DOHH2 (cell line): ENCODE measurements at regions not wholly inside any gene's neighbourhood (a gene's known extent, or its start where the extent isn't known, plus 50 kb on each side); places are given as distances from the start of the nearest gene placed in this dataset.
"Not testable (repeated sequence)": the region's sequence is repeated elsewhere in the genome, so short reads cannot be mapped to it uniquely, and the experiment has no call there.

Experiments used
- H3F3A ChIP-seq: fragments of 200-600 bp; sonication (generic), shearing (Covaris generic); 2 replicates; pipeline ENCODE4 v1.6.0; 2016; ENCODE audit warnings: antibody characterized with exemption, mild to moderate bottlenecking; ENCODE audit not compliant: control insufficient read depth, insufficient read depth
- H3K27ac ChIP-seq: fragments of 200-600 bp; sonication (generic); 2 replicates; pipeline ENCODE4 v1.5.1; 2014; ENCODE audit warnings: low read depth, mild to moderate bottlenecking, low read length, moderate library complexity
- H3K27me3 ChIP-seq: fragments of 200-600 bp; sonication (generic); 2 replicates; pipeline ENCODE4 v1.6.1; 2014; ENCODE audit warnings: mild to moderate bottlenecking, low read length, mixed read lengths; ENCODE audit not compliant: control insufficient read depth
- H3K36me3 ChIP-seq: fragments of 200-600 bp; sonication (generic); 2 replicates; pipeline ENCODE4 v1.6.1; 2014; ENCODE audit warnings: mild to moderate bottlenecking, low read length, moderate library complexity, mixed read lengths; ENCODE audit not compliant: control insufficient read depth
- H3K4me1 ChIP-seq: fragments of 200-600 bp; sonication (generic); 2 replicates; pipeline ENCODE4 v1.6.1; 2014; ENCODE audit warnings: mild to moderate bottlenecking, low read length, mixed read lengths; ENCODE audit not compliant: control insufficient read depth
- H3K4me2 ChIP-seq: fragments of 200-600 bp; sonication (generic); 2 replicates; pipeline ENCODE4 v1.6.0; 2014; ENCODE audit warnings: mild to moderate bottlenecking, low read length, moderate library complexity
- H3K4me3 ChIP-seq: fragments of 200-600 bp; sonication (generic); 2 replicates; pipeline ENCODE4 v1.5.1; 2014; ENCODE audit warnings: mild to moderate bottlenecking, low read length, mixed read lengths
- H3K79me2 ChIP-seq: fragments of 200-600 bp; sonication (generic); 2 replicates; pipeline ENCODE4 v1.6.1; 2014; ENCODE audit warnings: mild to moderate bottlenecking, low read length, mixed read lengths; ENCODE audit not compliant: control insufficient read depth
- H3K9me2 ChIP-seq: fragments of 200-600 bp; sonication (generic); replicated peaks from 2 replicates; pipeline ENCODE4 v1.6.1; 2014; ENCODE audit warnings: mild to moderate bottlenecking, low read length, mixed read lengths; ENCODE audit not compliant: control insufficient read depth
- H3K9me3 ChIP-seq: fragments of 200-600 bp; sonication (generic); 2 replicates; pipeline ENCODE4 v1.6.1; 2014; ENCODE audit warnings: antibody characterized with exemption, low read length, mixed read lengths; ENCODE audit not compliant: control insufficient read depth, insufficient read depth
- H4K20me1 ChIP-seq: fragments of 200-600 bp; sonication (generic); 2 replicates; pipeline ENCODE4 v1.6.0; 2014; ENCODE audit warnings: low read depth, mild to moderate bottlenecking, antibody characterized with exemption, low read length, moderate library complexity; ENCODE audit not compliant: control insufficient read depth, insufficient read depth
- CTCF ChIP-seq: fragments of 200-600 bp; sonication (generic); IDR thresholded peaks from one replicate; pipeline ENCODE4 v1.5.1; 2014; ENCODE audit warnings: antibody characterized with exemption, mild to moderate bottlenecking, low read depth, low read length; ENCODE audit not compliant: poor library complexity, severe bottlenecking
- EZH2phosphoT487 ChIP-seq: fragments of 200-600 bp; sonication (generic); IDR thresholded peaks from 2 replicates; pipeline ENCODE4 v1.6.1; 2017; ENCODE audit warnings: borderline replicate concordance, mild to moderate bottlenecking, antibody characterized with exemption, low read length, moderate library complexity, mixed read lengths

DNA sequence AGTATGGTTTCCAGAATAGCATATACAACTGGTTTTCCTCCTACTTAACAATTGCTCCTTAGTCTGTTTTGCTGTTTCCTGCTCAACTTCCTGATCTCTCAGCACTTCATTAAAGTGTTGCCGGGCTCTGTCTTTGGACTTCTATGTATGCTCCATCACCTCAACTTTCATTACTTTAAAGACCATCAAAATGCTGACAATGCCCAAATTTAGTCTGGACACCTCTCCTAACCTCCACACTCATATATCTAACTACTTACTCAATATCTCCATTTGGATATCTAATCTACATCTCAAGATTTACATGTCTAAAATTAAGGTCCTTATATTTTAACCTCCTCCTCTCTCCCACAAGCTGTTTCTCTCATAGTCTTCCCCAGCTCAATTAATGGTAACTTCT, 54.4 kb upstream of the LGR5 start:
- H3K4me2 ChIP-seq = no peak overlapping the region
- H3K27ac ChIP-seq = no peak overlapping the region
- no peak overlapping the region for H3K4me3 ChIP-seq
- TF ChIP-seq CTCF (no peak), EZH2phosphoT487 (no peak)
- H3K27me3 ChIP-seq = peaks cover 4% of the 10 kb centered on the region; the same call in 1 of the 2 replicates
- H4K20me1 ChIP-seq = no peaks in the 10 kb centered on the region
- no peaks in the 10 kb centered on the region for H3K9me3 ChIP-seq
- H3K4me1 ChIP-seq = no peaks in the 10 kb centered on the region
- H3K9me2 ChIP-seq = no peaks in the 10 kb centered on the region
- H3K36me3 ChIP-seq = no peaks in the 10 kb centered on the region
- no peaks in the 10 kb centered on the region for H3K79me2 ChIP-seq
- H3F3A ChIP-seq = no peaks in the 10 kb centered on the region

DNA sequence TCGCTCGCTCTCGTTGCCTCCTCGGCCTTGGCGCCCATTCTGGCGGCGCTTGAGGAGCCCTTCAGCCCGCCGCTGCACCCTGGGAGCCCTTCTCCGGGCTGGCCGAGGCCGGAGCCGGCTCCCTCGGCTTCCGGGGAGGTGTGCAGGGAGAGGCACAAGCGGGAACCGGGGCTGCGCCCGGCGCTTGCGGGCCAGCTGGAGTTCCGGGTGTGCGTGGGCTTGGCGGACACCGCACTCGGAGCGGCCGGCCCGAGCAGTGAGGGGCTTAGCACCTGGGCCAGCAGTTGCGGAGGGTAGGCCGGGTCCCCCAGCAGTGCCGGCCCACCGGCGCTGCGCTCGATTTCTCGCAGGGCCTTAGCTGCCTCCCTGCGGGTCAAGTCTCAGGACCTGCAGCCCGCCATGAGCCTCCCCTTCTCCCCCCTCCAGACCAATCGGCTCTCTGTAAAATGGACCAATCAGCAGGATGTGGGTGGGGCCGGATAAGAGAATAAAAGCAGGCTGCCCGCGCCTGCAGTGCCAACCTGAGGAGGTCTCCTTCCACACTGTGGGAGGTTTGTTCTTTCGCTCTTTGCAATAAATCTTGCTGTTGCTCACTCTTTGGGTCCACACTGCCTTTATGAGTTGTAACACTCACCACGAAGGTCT, 62.8 kb upstream of the LGR5 start:
- H3K4me1 ChIP-seq, H3K9me3 ChIP-seq, H3K79me2 ChIP-seq, H4K20me1 ChIP-seq, H3K4me2 ChIP-seq, H3K27me3 ChIP-seq, H3K36me3 ChIP-seq, H3F3A ChIP-seq, H3K4me3 ChIP-seq, H3K9me2 ChIP-seq, H3K27ac ChIP-seq: not testable (repeated sequence)

GRCh38 chr12:71371122-71371521, 68.5 kb upstream of the LGR5 start:
- Histone ChIP-seq H3K79me2 (no peaks in the 10 kb centered on the region), H3K4me1 (no peaks in the 10 kb centered on the region), H4K20me1 (no peaks in the 10 kb centered on the region), H3F3A (no peaks in the 10 kb centered on the region), H3K27ac (no peak overlapping the region), H3K9me3 (no peaks in the 10 kb centered on the region), H3K36me3 (no peaks in the 10 kb centered on the region), H3K4me2 (no peak overlapping the region), H3K9me2 (no peaks in the 10 kb centered on the region), H3K27me3 (peaks cover 3% of the 10 kb centered on the region; the same call in 1 of the 2 replicates), H3K4me3 (no peak overlapping the region)
- TF ChIP-seq CTCF = no peak

DNA sequence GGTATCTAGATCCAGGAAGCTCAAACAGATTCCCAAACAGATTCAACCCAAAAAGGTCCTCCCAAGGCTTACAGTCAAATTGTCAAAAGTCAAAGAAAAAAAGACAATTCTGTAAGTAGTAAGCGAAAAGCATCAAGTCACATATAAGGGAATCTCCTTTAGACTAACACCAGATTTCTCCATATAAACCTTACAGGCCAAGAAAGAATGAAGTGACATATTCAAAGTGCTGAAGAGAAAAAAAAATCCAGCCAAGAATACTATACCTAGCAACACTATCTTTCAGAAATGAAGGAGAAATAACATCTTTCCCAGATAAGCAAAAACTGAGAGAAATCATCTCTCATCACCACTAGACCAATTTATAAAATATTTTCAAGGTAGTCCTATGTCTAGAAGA, 79.6 kb upstream of the LGR5 start:
- Histone ChIP-seq H3K4me3 (no peak overlapping the region), H3K9me3 (no peaks in the 10 kb centered on the region), H3K36me3 (no peaks in the 10 kb centered on the region), H3K9me2 (no peaks in the 10 kb centered on the region), H3K4me2 (no peak overlapping the region), H3K27me3 (no peaks in the 10 kb centered on the region), H3K79me2 (no peaks in the 10 kb centered on the region), H4K20me1 (no peaks in the 10 kb centered on the region), H3K27ac (no peak overlapping the region), H3F3A (no peaks in the 10 kb centered on the region), H3K4me1 (no peaks in the 10 kb centered on the region)
- no peak for TF ChIP-seq CTCF
- TF ChIP-seq EZH2phosphoT487 = no peak
